ENCODE measurements at regions not wholly inside any gene's neighbourhood (a gene's known extent, or its start where the extent isn't known, plus 50 kb on each side); places are given as distances from the start of the nearest gene placed in this dataset.

DNA sequence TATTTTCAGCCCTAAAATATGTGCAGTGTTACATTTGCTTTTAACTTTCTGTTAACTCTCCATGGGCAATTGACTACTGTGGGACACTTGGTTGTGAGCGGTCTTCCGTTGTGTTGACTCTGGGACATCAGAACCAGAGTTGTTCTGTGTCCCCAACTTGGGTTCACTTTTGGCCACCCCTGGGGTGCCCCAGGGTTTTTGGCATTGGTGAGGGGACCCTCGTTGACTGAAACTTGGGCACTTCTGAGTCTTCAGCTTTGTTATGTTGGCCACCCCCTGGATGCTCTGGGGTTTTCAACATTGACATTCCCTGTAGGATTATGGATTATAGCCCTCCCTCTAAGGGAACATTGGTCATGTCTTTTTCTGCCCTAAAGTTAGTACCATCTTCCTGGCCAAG is 57.1 kb downstream of the OR10H4 start:
- no peaks in the 10 kb centered on the region for H4K20me1 ChIP-seq (replicated peaks; ENCODE audit: control insufficient read depth, extremely low read depth, insufficient read depth, low read length)
- CTCF ChIA-PET = no interaction called here
- POLR2A ChIA-PET = no interaction called here
- H3K27ac ChIP-seq (ENCODE audit: insufficient read depth, low read depth, low read length) = no peak overlapping the region
- H2AFZ ChIP-seq (ENCODE audit: low read depth, low read length) = no peak overlapping the region
- H3K9ac ChIP-seq (replicated peaks; ENCODE audit: extremely low read depth, insufficient read depth, low read length) = no peak overlapping the region
- BruUV-seq (replicated peaks) = no TSS peak
- no peaks in the 10 kb centered on the region for H3K36me3 ChIP-seq (ENCODE audit: control insufficient read depth in 2 of 2, extremely low read depth in 1 of 2, insufficient read depth in 2 of 2, low read length in 2 of 2)
- DNase-seq (ENCODE audit: low read depth, low spot score) (no peak), FAIRE-seq (no peak)
- H3K4me3 ChIP-seq (replicated peaks in 1 of 3; ENCODE audit: insufficient read depth in 1 of 3, low read depth in 1 of 3, low read length in 3 of 3) = no peak overlapping the region
- no peak for TF ChIP-seq FOS (IDR thresholded peaks at IDR 0.05; ENCODE audit: borderline replicate concordance, insufficient read depth, low read length)
- no peak for TF ChIP-seq MYC (IDR thresholded peaks at IDR 0.05; ENCODE audit: low read depth, low read length)
- no peaks in the 10 kb centered on the region for H3K9me3 ChIP-seq (replicated peaks; ENCODE audit: control insufficient read depth, insufficient read depth, low read length)
- no peaks in the 10 kb centered on the region for H3K9me1 ChIP-seq (replicated peaks; ENCODE audit: control insufficient read depth, extremely low read depth, insufficient read depth, low read length)
- peaks cover 0 to 2% of the 10 kb centered on the region in 2 experiments for H3K27me3 ChIP-seq (ENCODE audit: control insufficient read depth in 2 of 2, insufficient read depth in 2 of 2, low read length in 2 of 2)
- H3K4me1 ChIP-seq (ENCODE audit: control insufficient read depth, extremely low read depth, insufficient read depth, low read length) = no peaks in the 10 kb centered on the region
- H3K4me2 ChIP-seq (ENCODE audit: insufficient read depth, low read length) = no peak overlapping the region
- intact Hi-C loops (cut with micrococcal nuclease) (no loop called here), dilution Hi-C loops (cut with MboI; ENCODE audit: extremely low pct_ligation_motif_present, low sequenced_read_pairs) (no loop called here)
- no peaks in the 10 kb centered on the region for H3K79me2 ChIP-seq (ENCODE audit: control insufficient read depth, insufficient read depth, low read length)

DNA sequence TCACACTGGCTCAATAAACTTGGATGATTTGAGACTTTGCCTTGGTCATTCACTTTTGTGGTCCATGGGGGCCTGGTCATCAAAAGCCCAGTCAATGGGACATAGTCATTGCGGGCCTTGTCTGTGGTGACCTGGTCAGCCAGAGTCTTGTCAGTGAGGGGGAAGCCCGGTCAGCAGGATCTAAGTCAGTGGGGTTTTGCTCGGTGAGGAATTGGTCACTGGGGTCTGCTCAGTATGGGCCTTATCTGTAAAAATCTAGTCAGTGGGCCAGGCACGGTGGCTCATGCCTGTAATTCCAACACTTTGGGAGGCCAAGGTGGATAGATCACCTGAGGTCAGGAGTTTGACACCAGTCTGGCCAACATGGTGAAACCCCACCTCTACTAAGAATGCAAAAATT is 63.7 kb upstream of the TPM4 start:
- dilution Hi-C loops (cut with MboI; ENCODE audit: extremely low pct_ligation_motif_present, low sequenced_read_pairs) (no loop called here), intact Hi-C loops (cut with micrococcal nuclease) (no loop called here)
- Histone ChIP-seq H3K9me3 (replicated peaks; ENCODE audit: control insufficient read depth, insufficient read depth, low read length) (no peaks in the 10 kb centered on the region), H3K27ac (ENCODE audit: insufficient read depth, low read depth, low read length) (no peak overlapping the region), H3K79me2 (ENCODE audit: control insufficient read depth, insufficient read depth, low read length) (no peaks in the 10 kb centered on the region), H3K36me3 (ENCODE audit: control insufficient read depth in 2 of 2, extremely low read depth in 1 of 2, insufficient read depth in 2 of 2, low read length in 2 of 2) (no peaks in the 10 kb centered on the region), H4K20me1 (replicated peaks; ENCODE audit: control insufficient read depth, extremely low read depth, insufficient read depth, low read length) (no peaks in the 10 kb centered on the region), H3K9me1 (replicated peaks; ENCODE audit: control insufficient read depth, extremely low read depth, insufficient read depth, low read length) (no peaks in the 10 kb centered on the region), H3K4me2 (ENCODE audit: insufficient read depth, low read length) (no peak overlapping the region), H3K4me1 (ENCODE audit: control insufficient read depth, extremely low read depth, insufficient read depth, low read length) (no peaks in the 10 kb centered on the region), H3K9ac (replicated peaks; ENCODE audit: extremely low read depth, insufficient read depth, low read length) (no peak overlapping the region), H2AFZ (ENCODE audit: low read depth, low read length) (no peak overlapping the region), H3K27me3 (ENCODE audit: control insufficient read depth in 2 of 2, insufficient read depth in 2 of 2, low read length in 2 of 2) (no peaks in the 10 kb centered on the region), H3K4me3 (replicated peaks in 1 of 3; ENCODE audit: insufficient read depth in 1 of 3, low read depth in 1 of 3, low read length in 3 of 3) (no peak overlapping the region)
- ChIA-PET POLR2A (no interaction called here), CTCF (no interaction called here)
- no peak for TF ChIP-seq JUN (IDR thresholded peaks at IDR 0.05; ENCODE audit: borderline replicate concordance, insufficient read depth, insufficient read length, low read depth)
- TF ChIP-seq MYC (IDR thresholded peaks at IDR 0.05; ENCODE audit: low read depth, low read length) = no peak
- TF ChIP-seq, protein P1, sequence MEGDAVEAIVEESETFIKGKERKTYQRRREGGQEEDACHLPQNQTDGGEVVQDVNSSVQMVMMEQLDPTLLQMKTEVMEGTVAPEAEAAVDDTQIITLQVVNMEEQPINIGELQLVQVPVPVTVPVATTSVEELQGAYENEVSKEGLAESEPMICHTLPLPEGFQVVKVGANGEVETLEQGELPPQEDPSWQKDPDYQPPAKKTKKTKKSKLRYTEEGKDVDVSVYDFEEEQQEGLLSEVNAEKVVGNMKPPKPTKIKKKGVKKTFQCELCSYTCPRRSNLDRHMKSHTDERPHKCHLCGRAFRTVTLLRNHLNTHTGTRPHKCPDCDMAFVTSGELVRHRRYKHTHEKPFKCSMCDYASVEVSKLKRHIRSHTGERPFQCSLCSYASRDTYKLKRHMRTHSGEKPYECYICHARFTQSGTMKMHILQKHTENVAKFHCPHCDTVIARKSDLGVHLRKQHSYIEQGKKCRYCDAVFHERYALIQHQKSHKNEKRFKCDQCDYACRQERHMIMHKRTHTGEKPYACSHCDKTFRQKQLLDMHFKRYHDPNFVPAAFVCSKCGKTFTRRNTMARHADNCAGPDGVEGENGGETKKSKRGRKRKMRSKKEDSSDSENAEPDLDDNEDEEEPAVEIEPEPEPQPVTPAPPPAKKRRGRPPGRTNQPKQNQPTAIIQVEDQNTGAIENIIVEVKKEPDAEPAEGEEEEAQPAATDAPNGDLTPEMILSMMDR (IDR thresholded peaks at IDR 0.05; ENCODE audit: extremely low read depth in 1 of 2, insufficient read depth in 1 of 2, low read depth in 1 of 2, low read length in 2 of 2) = no peak
- TF ChIP-seq EZH2 (IDR thresholded peaks at IDR 0.05; ENCODE audit: borderline replicate concordance, low read depth, low read length, severe bottlenecking) = no peak
- TF ChIP-seq GATA2 (IDR thresholded peaks at IDR 0.05; ENCODE audit: insufficient read depth, insufficient read length, low read depth, low read length) = no peak
- TF ChIP-seq FOS (IDR thresholded peaks at IDR 0.05; ENCODE audit: borderline replicate concordance, insufficient read depth, low read length) = no peak
- no TSS peak for BruUV-seq (replicated peaks)
- DNase-seq (ENCODE audit: low read depth, low spot score) = no peak
- no peak for FAIRE-seq
